HG03097 (cell line): ENCODE measurements at regions not wholly inside any gene's neighbourhood (a gene's known extent, or its start where the extent isn't known, plus 50 kb on each side); places are given as distances from the start of the nearest gene placed in this dataset.
"Not testable (repeated sequence)": the region's sequence is repeated elsewhere in the genome, so short reads cannot be mapped to it uniquely, and the experiment has no call there.

Experiments
- ATAC-seq: cut with Tn5 transposase; IDR thresholded peaks from one replicate; pipeline ENCODE4 v1.9.1; 2021; ENCODE audit not compliant: unreplicated experiment, low FRiP score

- ATAC-seq: no peak
These were observed 385.0 kb upstream of the FAM98A start for GRCh38 chr2:33984131-33984530.

- ATAC-seq: no peak
These were observed 379.4 kb upstream of the FAM98A start for GRCh38 chr2:33978471-33978870.

DNA sequence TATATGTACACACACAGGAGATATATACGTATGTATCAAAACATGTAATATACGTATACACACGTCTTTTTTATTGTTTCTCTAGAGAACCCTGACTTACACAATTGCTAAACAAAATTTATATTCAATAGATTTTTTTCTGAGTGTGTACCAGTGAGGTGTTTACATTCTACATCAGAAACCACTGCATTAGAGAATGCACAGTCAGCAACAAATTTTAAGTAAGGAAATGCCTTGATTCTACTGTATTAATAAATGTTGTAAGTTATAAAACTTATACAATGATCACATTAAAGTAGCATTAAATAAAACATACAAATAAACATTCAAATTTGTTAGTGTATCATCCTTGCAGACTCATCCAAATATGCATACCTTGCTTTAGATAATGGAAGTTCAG is 376.4 kb upstream of the FAM98A start:
- ATAC-seq: no peak

- no peak for ATAC-seq
These were observed 368.0 kb upstream of the FAM98A start for GRCh38 chr2:33967103-33967502.

- no peak for ATAC-seq
These were observed 359.5 kb upstream of the FAM98A start for GRCh38 chr2:33958591-33958990.

DNA sequence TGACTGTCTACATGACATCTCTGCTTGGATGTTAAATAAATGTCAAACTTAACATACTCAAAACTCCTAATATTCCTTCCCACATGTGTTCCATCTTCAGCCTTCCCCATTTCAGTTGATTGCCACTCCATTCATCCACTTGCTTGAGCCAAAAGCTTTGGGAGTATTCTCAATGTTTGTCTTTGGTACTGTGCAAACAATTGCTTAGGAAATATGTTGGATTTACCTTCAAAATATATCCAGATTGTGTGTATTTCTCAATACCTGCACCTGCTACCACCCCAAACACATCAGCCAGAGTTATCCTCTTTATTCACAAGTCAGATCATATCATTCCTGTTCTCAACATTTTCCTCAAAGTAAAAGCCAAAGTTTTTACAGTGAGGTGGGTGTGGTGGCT is 350.3 kb upstream of the FAM98A start:
- no peak for ATAC-seq

DNA sequence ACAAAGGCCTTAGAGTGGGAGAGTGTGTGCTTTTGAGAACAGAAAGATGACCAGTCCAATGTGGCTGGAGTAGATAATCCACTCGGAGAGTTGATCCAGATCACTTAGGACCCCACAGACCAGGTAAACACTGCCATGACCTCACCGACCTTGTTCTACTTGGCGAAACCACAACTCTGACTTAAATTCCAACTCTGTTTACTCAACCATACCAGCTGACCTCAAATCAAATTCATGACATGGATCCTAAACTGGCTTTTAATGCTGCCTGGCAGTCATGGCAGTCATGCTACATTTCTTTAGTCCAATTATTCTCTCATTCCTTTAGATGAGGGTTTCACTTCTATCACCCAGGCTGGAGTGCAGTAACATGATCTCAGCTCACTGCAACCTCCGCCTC is 347.1 kb upstream of the FAM98A start:
- ATAC-seq: no peak

DNA sequence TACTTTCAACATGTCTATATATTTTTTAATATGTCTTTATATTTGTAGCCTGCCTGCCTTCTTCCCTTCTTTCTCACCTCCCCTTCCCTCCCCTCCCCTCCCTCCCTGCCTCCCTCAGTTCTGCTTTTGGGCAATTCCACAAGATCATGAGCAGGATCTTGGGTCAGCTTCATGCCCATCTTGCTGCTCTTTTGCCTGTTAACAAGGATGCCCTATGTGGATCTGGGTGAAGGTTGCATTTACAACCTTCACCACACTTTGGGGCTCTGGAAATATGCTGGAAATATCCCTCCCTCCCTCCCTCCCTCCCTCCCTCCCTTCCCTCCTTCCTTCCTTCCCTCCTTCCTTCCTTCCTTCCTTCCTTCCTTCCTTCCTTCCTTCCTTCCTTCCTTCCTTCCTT is 334.1 kb upstream of the FAM98A start:
- no peak for ATAC-seq

DNA sequence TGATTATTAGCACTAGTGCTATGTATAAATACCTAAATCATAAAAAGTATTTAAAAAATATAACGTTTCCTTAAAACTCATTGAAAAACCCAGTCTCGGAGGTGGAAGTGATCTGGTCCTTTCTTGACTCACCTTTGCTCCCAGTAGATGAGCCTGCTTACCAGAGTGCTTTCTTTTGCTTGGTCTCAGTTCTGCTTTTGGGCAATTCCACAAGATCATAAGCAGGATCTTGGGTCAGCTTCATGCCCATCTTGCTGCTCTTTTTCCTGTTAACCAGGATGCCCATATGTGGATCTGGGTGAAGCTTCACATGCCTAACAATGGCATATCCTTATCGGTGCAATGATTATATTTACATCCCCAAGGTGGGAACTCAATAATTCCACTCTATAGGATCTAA is 332.1 kb upstream of the FAM98A start:
- no peak for ATAC-seq

- peak; percentile 94 for ATAC-seq
These were observed 330.4 kb upstream of the FAM98A start for GRCh38 chr2:33929467-33929866.

DNA sequence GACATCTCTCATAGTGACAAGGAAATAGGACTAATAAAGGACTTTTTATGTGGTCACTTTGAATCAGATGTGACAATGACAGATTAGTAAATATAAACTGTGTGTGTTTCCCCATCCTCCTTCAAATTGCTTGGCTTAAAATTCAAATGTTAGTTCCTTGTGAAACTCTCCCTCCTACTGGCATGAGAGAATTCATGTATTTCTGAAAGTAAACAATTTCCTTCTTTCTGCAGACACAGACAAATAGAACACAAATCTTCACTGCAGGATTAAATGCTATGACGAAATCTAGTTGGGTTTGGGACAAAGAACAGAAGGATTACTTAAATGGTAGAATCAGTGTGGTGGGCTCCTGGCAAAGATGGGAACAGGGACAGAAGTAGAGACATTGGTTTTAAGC is 328.7 kb upstream of the FAM98A start:
- ATAC-seq: no peak

- no peak for ATAC-seq
These were observed 326.2 kb upstream of the FAM98A start for GRCh38 chr2:33925311-33925710.

- ATAC-seq: no peak
These were observed 325.6 kb upstream of the FAM98A start for GRCh38 chr2:33924586-33925169.

GRCh38 chr2:33917252-33917651 is 318.2 kb upstream of the FAM98A start:
- no peak for ATAC-seq

- ATAC-seq: no peak
These were observed 314.0 kb upstream of the FAM98A start for GRCh38 chr2:33913071-33913616.

DNA sequence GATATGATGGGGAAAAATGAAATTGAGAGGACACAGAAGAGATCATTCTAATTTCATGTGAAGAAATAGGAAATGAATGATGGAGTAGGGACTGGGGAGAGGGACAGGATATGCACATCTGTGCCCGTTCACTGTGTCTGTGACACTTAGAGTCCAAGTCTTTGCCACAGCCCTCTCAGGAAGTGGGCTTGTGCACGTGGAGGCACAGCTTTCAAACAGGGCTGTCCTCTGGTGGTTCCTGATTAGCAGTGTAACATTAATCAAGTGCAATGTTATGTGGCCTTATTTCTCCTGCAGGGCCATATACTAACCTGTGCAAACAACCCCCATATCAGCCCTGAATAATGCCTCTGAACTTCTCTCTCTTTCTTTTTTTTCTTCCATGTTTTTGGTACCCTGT is 312.2 kb upstream of the FAM98A start:
- ATAC-seq: no peak

GRCh38 chr2:33909945-33910695 is 311.0 kb upstream of the FAM98A start:
- ATAC-seq: no peak

DNA sequence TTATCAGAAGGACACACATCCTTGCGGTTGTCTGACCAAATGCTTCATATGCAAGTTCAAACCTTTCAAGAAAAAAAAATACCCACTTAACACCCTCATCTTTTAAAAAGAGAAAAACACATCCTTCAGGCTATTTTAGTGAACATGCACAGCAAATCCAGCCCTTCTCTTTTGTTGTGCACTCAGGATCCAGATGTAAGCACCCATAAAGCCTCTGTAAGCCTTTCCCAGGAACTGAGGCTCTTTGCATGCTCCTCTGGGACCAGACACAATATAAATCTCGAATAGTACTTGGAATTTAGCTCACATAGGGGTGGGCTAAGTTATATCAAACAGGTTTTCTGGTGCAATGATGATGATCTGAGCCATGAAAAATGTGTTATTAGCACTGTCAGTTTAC is 308.8 kb upstream of the FAM98A start:
- no peak for ATAC-seq

DNA sequence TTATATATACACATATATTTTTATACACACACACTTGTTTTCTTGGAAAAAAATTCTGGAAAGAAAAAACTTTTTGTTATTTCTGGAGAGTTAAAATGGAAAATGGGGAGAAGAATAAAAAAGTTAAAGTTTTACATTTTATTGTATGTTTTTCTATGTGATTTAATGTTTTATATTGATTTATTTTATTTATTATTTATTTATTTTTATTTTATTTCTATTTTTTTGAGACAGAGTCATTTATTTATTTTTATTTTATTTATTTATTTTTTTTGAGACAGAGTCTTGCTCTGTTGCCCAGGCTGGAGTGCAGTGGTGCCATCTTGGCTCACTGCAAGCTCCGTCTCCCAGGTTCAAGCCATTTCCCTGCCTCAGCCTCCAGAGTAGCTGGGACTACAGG is 307.0 kb upstream of the FAM98A start:
- ATAC-seq: not testable (repeated sequence)

DNA sequence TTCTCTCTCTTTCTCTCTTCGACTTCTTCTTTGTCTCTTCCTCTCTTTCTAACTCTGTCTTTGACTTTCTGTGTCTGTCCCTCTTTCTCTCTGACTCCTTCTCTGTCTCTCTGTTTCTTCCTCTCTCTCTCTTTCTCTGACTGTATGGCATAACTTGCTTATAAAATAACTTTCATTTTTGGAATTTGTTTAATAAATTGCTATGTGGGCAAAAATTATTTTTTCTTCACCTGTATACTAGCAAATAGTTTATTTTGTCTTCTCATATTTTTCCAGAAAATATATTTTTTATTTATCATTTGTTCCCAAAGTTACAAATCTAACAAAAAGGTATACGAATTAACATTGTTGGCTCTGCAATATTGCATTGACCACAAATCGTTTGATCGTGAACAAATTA is 305.7 kb upstream of the FAM98A start:
- ATAC-seq: no peak

DNA sequence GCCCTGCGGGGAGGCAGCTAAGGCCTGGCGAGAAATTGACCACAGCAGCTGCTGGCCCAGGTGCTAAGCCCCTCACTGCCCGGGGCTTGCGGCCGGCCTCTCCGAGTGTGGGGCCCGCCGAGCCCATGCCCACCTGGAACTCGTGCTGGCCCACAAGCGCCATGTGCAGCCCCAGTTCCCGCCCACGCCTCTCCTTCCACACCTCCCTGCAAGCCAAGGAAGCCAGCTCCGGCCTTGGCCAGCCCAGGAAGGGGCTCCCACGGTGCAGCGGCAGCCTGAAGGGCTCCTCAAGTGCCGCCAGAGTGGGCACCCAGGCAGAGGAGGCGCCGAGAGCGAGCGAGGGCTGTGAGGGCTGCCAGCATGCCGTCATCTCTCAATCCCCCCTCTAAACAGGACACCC is 304.6 kb upstream of the FAM98A start:
- no peak for ATAC-seq

DNA sequence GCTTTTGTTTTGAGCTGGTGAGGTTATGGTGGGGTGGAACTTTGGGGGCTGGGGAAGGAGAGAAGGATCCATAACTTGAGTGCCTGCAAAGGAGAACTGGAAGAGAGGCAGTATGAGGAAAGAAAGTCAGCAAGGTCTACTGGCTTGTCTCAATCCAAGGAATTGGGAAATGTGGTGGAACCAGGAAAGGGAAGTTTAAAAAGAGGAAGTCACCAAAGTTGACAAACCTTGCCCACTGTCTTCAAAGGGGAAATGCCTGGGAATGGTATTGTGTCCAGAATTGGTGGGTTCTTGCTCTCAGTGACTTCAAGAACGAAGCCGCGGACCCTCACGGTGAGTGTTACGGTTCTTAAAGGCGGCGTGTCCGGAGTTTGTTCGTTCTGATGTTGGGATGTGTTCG is 304.1 kb upstream of the FAM98A start:
- no peak for ATAC-seq
